Gastrocnemius medialis (tissue), 4 donors: ENCODE measurements at regions not wholly inside any gene's neighbourhood (a gene's known extent, or its start where the extent isn't known, plus 50 kb on each side); places are given as distances from the start of the nearest gene placed in this dataset.

ENCODE experiments used
- ATAC-seq, 2 donors: fragments of 150-250 bp; one replicate each; pipeline ENCODE4 v1.9.1; 2016
- DNase-seq, 2 donors: peaks; one replicate each; pipeline ENCODE4 v3.0.0-alpha.2; 2019
- H3K27ac ChIP-seq, 4 donors: fragments of 200-600 bp; sonication (generic); 1 replicate in 1 of 4; 2 replicates in 3 of 4; pipeline ENCODE4 v1.5.1; 2016 to 2018; ENCODE audit warnings: mild to moderate bottlenecking in 2 of 4, moderate library complexity in 1 of 4
- H3K27me3 ChIP-seq, 3 donors: fragments of 200-600 bp; sonication (generic) in 2 of 3; 1 replicate in 1 of 3; 2 replicates in 2 of 3; pipeline versions ENCODE4 v1.5.1 to v1.6.0; 2016 to 2019; ENCODE audit warnings: mild to moderate bottlenecking in 1 of 3, moderate library complexity in 1 of 3
- H3K36me3 ChIP-seq, 2 donors: fragments of 200-600 bp; sonication (generic) in 1 of 2; one replicate each; pipeline ENCODE4 v1.5.1; 2017 to 2018
- H3K4me1 ChIP-seq, 2 donors: fragments of 200-600 bp; sonication (generic) in 1 of 2; one replicate each; pipeline ENCODE4 v1.5.1; 2016 to 2017; ENCODE audit warnings: mild to moderate bottlenecking in 2 of 2
- H3K4me3 ChIP-seq, 4 donors: fragments of 200-600 bp; sonication (generic) in 3 of 4; 1 replicate in 1 of 4; 2 replicates in 3 of 4; pipeline ENCODE4 v1.5.1; 2016 to 2019; ENCODE audit warnings: mild to moderate bottlenecking in 2 of 4
- H3K9me3 ChIP-seq, 3 donors: fragments of 200-600 bp; sonication (generic) in 2 of 3; 1 replicate in 1 of 3; 2 replicates in 2 of 3; pipeline ENCODE4 v1.5.1; 2016 to 2019
- CTCF ChIP-seq, 5 experiments: fragments of 450-650 bp in 3 of 5; fragments of 200-600 bp in 2 of 5; sonication (generic) in 2 of 5; IDR thresholded peaks in 4 of 5; conservative IDR thresholded peaks in 1 of 5; 1 replicate in 4 of 5; 2 replicates in 1 of 5; pipeline ENCODE4 v1.5.1; 2016 to 2019; ENCODE audit warnings: antibody characterized with exemption in 5 of 5, mild to moderate bottlenecking in 3 of 5, moderate library complexity in 3 of 5
- POLR2A ChIP-seq, 2 donors: fragments of 450-650 bp; IDR thresholded peaks; one replicate each; pipeline ENCODE4 v1.6.1; 2017; ENCODE audit warnings: antibody characterized with exemption in 2 of 2, mild to moderate bottlenecking in 2 of 2, moderate library complexity in 2 of 2
- in situ Hi-C, 4 donors: fragments of 200-750 bp; cut with MboI; loops; one replicate each; pipeline versions ENCODE4 v1.15.0 to v1.8.0; 2017; ENCODE audit warnings: low sequenced_read_pairs in 4 of 4
- intact Hi-C: fragments of 100-400 bp; cut with DNase I; formaldehyde crosslinking; loops from one replicate; pipeline ENCODE4 v1.15.1; 2023; ENCODE audit warnings: low total_unique reads

GRCh38 chr22:49575703-49576081, 252.0 kb downstream of the BRD1 start:
- in situ Hi-C loops (no loop called here), intact Hi-C loops (no loop called here)
- Histone ChIP-seq H3K9me3 (no peaks in the 10 kb centered on the region), H3K27ac (peak overlapping the region in 3 of 4 donors; percentile 22 to 52 (median 49)), H3K4me1 (no peaks in the 10 kb centered on the region), H3K4me3 (peak overlapping the region in 1 of 4 donors; percentile 26), H3K27me3 (no peaks in the 10 kb centered on the region), H3K36me3 (no peaks in the 10 kb centered on the region)
- no peak for TF ChIP-seq CTCF (IDR thresholded peaks at IDR 0.05 in 4 of 5, conservative IDR thresholded peaks at IDR 0.05 in 1 of 5)
- TF ChIP-seq POLR2A (IDR thresholded peaks at IDR 0.05), result no peak
- DNase-seq (no peak), ATAC-seq (no peak)

GRCh38 chr22:49574881-49575702, 252.6 kb downstream of the BRD1 start:
- H3K4me1 ChIP-seq, result no peaks in the 10 kb centered on the region
- no peaks in the 10 kb centered on the region for H3K27me3 ChIP-seq
- intact Hi-C loops (no loop called here), in situ Hi-C loops (no loop called here)
- H3K36me3 ChIP-seq, result no peaks in the 10 kb centered on the region
- DNase-seq (no peak), ATAC-seq (peak in 1 of 2 donors; percentile 39)
- peak overlapping the region; percentile 18 to 70 (median 58) for H3K27ac ChIP-seq
- TF ChIP-seq POLR2A (IDR thresholded peaks at IDR 0.05) (no peak), CTCF (IDR thresholded peaks at IDR 0.05 in 4 of 5, conservative IDR thresholded peaks at IDR 0.05 in 1 of 5) (no peak)
- no peaks in the 10 kb centered on the region for H3K9me3 ChIP-seq
- peak overlapping the region in 2 of 4 donors; percentile 9 to 26 for H3K4me3 ChIP-seq

- in situ Hi-C loops (no loop called here), intact Hi-C loops (no loop called here)
- Histone ChIP-seq H3K4me3 (peak overlapping the region in 1 of 4 donors; percentile 26), H3K27me3 (no peaks in the 10 kb centered on the region), H3K4me1 (no peaks in the 10 kb centered on the region), H3K9me3 (no peaks in the 10 kb centered on the region), H3K36me3 (no peaks in the 10 kb centered on the region), H3K27ac (peak overlapping the region in 2 of 4 donors; percentile 66 to 70)
- TF ChIP-seq POLR2A (IDR thresholded peaks at IDR 0.05) (no peak), CTCF (IDR thresholded peaks at IDR 0.05 in 4 of 5, conservative IDR thresholded peaks at IDR 0.05 in 1 of 5) (no peak)
- DNase-seq (no peak), ATAC-seq (no peak)
These were observed 253.3 kb downstream of the BRD1 start for GRCh38 chr22:49574205-49574880.

GRCh38 chr22:49573109-49573765, 254.4 kb downstream of the BRD1 start:
- in situ Hi-C loops (no loop called here), intact Hi-C loops (no loop called here)
- TF ChIP-seq CTCF (IDR thresholded peaks at IDR 0.05 in 4 of 5, conservative IDR thresholded peaks at IDR 0.05 in 1 of 5) (no peak), POLR2A (IDR thresholded peaks at IDR 0.05) (no peak)
- Histone ChIP-seq H3K4me1 (no peaks in the 10 kb centered on the region), H3K4me3 (no peak overlapping the region), H3K36me3 (no peaks in the 10 kb centered on the region), H3K27ac (no peak overlapping the region), H3K27me3 (no peaks in the 10 kb centered on the region), H3K9me3 (no peaks in the 10 kb centered on the region)
- ATAC-seq, result no peak
- no peak for DNase-seq
